GM10248 (cell line): ENCODE measurements at regions not wholly inside any gene's neighbourhood (a gene's known extent, or its start where the extent isn't known, plus 50 kb on each side); places are given as distances from the start of the nearest gene placed in this dataset.
"Not testable (repeated sequence)": the region's sequence is repeated elsewhere in the genome, so short reads cannot be mapped to it uniquely, and the experiment has no call there.

Source experiments
- CTCF ChIA-PET: fragments of 300-600 bp; sonication (Branson Sonifier 250); formaldehyde crosslinking; extraction: SDS; loops from one replicate; lab custom pipeline; 2021; ENCODE audit warnings: antibody characterized with exemption; lab: Yijun Ruan, JAX
- POLR2A ChIA-PET: fragments of 350-650 bp; sonication (Branson Sonifier 250); formaldehyde crosslinking; extraction: SDS; loops from one replicate; lab custom pipeline; 2020; ENCODE audit warnings: antibody characterized with exemption; lab: Yijun Ruan, JAX
- DNase-seq: peaks from one replicate; pipeline ENCODE4 v3.0.0; 2012; ENCODE audit errors: extremely low spot score
- TF ChIP-seq, protein P1 (sequence below): IDR thresholded peaks from 2 replicates; pipeline ENCODE4 v1.5.1; 2012; ENCODE audit warnings: mild to moderate bottlenecking, low read depth; ENCODE audit errors: extremely low read depth, missing control alignments, control extremely low read depth

DNA sequence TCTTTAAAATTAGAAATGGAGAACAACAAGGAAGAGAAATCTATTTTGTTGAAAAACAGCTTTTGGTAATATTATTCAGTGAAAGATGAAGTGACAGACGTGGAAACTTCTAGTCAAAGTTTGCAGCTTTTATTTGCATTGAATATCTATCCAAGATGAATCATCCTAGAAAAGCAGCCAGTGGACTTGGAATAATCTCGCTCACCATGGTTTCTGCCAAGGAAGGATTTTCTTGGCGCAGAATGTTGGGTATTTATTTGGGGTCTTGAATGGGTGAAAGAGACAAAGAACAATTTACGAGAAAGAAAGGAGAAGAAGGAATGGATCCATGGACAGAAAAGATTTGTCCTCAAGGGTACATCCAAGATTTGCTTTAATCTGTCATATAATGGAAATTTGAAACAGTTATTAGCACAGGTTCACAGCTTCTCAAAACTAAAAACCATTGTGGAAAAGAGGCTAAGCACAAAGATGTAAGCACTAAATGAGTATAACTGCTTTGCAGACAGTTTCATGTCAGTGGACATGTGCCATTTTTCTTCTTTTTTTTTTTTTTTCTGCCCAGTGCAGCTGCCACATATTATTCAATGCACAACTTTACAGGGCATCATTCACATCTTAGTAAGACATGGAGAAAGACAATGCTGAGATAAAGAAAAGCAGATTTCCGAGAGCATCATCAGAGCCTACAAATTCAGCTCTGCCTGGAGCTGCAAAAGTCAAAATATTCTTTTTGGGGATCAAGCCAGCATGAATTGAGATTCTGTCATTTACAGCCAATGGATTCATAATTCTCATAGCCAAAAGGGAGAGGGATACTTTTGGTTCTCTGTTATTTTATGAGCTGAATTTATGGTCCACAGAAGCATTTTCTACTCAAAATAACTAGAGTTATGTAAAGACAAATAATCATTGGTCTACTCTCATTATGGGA is 333.7 kb downstream of the DAD1 start:
- CTCF ChIA-PET: interaction anchor here (0.9 to 1.9 kb wide), 3 partner anchors 11 to 34 kb away, joined by 4 to 8 read pairs (median 4); no protein-coding TSS in a partner anchor
- TF ChIP-seq, protein P1, sequence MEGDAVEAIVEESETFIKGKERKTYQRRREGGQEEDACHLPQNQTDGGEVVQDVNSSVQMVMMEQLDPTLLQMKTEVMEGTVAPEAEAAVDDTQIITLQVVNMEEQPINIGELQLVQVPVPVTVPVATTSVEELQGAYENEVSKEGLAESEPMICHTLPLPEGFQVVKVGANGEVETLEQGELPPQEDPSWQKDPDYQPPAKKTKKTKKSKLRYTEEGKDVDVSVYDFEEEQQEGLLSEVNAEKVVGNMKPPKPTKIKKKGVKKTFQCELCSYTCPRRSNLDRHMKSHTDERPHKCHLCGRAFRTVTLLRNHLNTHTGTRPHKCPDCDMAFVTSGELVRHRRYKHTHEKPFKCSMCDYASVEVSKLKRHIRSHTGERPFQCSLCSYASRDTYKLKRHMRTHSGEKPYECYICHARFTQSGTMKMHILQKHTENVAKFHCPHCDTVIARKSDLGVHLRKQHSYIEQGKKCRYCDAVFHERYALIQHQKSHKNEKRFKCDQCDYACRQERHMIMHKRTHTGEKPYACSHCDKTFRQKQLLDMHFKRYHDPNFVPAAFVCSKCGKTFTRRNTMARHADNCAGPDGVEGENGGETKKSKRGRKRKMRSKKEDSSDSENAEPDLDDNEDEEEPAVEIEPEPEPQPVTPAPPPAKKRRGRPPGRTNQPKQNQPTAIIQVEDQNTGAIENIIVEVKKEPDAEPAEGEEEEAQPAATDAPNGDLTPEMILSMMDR: no peak
- POLR2A ChIA-PET: interaction anchor here (0.7 kb wide), 1 partner anchor 90 kb away, joined by 4 read pairs; no protein-coding TSS in a partner anchor
- DNase-seq: no peak

DNA sequence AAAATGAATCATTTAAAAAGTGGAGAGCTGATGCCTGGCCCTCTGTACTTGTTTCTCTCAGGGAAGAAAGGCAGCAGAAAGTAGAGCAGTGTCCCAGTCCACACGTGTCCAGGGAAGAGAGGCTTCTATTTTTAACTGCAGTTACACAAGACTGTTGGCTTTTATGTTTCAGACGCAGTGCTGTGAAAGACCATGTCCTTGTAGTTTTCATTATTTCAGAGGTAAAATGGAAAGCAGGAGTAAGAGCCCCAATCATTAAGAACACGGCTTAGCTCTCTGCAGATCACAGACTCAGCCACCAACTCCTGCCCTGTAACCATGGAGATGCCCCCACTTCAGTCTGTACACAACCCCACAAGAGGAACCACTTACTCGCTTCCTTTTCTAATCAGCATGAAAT is 336.3 kb downstream of the DAD1 start:
- TF ChIP-seq, protein P1: no peak

DNA sequence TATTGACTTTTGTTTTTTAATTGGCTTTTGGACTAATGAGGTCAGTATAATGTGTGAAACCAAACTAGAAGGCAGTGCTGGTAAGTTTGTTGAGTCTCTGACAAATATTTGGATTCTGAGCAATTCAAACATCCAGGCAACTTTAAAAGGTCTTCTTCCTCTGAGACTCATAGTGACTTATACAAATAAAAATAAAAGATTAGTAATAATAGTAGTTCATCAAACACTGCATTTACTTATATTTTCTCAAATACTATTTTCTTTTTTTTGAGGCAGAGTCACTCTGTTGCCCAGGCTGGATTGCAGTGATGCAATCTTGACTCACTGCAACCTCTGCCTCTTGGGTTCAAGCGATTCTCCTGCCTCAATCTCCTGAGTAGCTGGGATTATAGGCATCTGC is 337.9 kb downstream of the DAD1 start:
- no peak for DNase-seq
- TF ChIP-seq, protein P1: no peak
- ChIA-PET CTCF (interaction anchor here (3.0 kb wide), 1 partner anchor 25 kb away, joined by 8 read pairs; no protein-coding TSS in a partner anchor), POLR2A (no interaction called here)

More for the DNA sequence above, 336.3 kb downstream of the DAD1 start:
- POLR2A ChIA-PET: no interaction called here
- CTCF ChIA-PET: interaction anchor here (2.1 kb wide), 1 partner anchor 11 kb away, joined by 9 read pairs; no protein-coding TSS in a partner anchor
- DNase-seq: no peak

DNA sequence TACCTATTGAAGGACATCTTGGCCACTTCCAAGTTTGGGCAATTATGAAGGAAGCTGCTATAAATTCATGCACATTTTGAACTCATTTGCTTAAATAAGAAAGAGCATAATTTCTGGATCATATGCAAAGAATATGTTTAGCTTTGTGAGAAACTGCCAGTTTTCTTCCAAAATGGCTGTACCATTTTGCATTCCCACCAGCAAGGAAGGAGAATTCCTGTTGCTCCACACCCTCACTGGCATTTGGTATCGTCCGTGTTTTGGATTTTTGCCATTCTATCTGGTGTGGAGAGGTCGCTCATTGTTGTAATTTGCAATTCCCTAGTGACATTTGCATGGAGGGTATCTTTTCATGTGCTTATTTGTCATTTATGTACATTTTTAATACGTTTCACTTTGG is 339.3 kb downstream of the DAD1 start:
- TF ChIP-seq, protein P1: no peak
- CTCF ChIA-PET: interaction anchor here (3.0 kb wide), 1 partner anchor 26 kb away, joined by 8 read pairs; no protein-coding TSS in a partner anchor

DNA sequence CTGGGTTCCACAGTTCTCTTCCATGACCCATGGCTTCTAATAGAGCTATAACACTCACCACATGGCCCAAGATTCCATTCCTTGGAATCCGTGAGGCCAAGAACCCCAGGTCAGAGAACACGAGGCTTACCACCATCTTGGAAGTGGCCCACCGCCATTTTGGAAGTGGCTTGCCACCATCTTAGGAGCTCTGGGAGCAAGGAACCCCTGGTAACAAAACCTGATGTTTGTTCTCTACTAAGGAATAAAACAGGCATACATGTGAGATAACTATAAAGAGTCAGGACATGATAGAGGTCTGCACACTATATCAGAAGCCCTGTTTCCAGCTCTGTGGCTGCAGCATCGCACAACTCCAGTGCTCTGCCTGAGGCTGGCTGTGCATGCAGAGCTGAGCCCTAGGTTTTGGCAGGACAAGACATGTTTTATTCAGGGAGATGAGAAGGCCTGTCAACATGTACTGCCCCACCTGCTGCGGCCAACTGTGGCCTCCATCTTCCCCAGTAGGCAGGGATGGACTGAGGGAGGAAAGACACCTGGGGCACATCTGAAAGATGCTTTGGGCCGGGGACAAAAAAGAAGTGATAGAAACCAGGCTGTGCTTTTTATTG is 344.9 kb downstream of the DAD1 start:
- no peak for DNase-seq
- TF ChIP-seq, protein P1: no peak
- ChIA-PET CTCF (interaction anchor here (1.4 to 2.2 kb wide), 2 partner anchors 10 to 13 kb away, joined by 3 to 8 read pairs; no protein-coding TSS in a partner anchor), POLR2A (no interaction called here)

More for the DNA sequence above, 339.3 kb downstream of the DAD1 start:
- DNase-seq: no peak
- POLR2A ChIA-PET: no interaction called here

DNA sequence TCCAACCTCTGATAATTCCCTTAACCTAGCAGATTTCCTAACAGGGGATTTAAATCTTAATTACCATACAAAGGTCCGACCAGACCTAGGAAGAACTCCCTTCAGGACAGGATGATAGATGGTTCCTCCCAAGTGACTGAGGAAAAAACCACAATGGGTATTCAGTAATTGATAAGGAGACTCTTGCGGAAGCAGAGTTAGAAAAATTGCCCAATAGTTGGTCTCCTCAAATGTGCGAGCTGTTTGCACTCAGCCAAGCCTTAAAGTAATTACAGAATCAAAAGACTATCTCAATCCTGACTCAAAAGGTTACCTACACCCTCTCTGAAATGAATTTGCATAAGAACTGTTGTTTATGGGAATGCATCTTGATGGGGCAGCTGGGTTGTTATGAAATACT is 350.7 kb downstream of the DAD1 start:
- DNase-seq, POLR2A ChIA-PET, CTCF ChIA-PET: not testable (repeated sequence)
